SK-N-SH treated with all-trans-retinoic acid at 6 μM for 48 hours (cell line): ENCODE measurements at regions not wholly inside any gene's neighbourhood (a gene's known extent, or its start where the extent isn't known, plus 50 kb on each side); places are given as distances from the start of the nearest gene placed in this dataset.

ENCODE experiments used
- ARNTL ChIP-seq: fragments of 450-650 bp; formaldehyde crosslinking; IDR thresholded peaks from 2 replicates; pipeline ENCODE4 v1.5.0; 2020; ENCODE audit warnings: low read depth, mild to moderate bottlenecking, moderate library complexity, borderline replicate concordance
- BACH2 ChIP-seq: fragments of 250-450 bp; sonication (Bioruptor Pico); IDR thresholded peaks from 2 replicates; pipeline ENCODE4 v1.9.0; 2021; ENCODE audit warnings: mild to moderate bottlenecking, borderline replicate concordance
- CSDC2 ChIP-seq: fragments of 250-450 bp; sonication (Bioruptor Pico); IDR thresholded peaks from 2 replicates; pipeline ENCODE4 v1.5.0; 2020; ENCODE audit warnings: mild to moderate bottlenecking, moderate library complexity
- ISL1 ChIP-seq: fragments of 250-450 bp; sonication (Bioruptor Pico); IDR thresholded peaks from 2 replicates; pipeline ENCODE4 v2.1.2; 2022; ENCODE audit warnings: mild to moderate bottlenecking, moderate library complexity
- PATZ1 ChIP-seq: fragments of 250-450 bp; sonication (Bioruptor Pico); IDR thresholded peaks from 2 replicates; pipeline ENCODE4 v1.8.0; 2020; ENCODE audit warnings: mild to moderate bottlenecking, moderate library complexity, borderline replicate concordance
- POU6F1 ChIP-seq: fragments of 250-450 bp; sonication (Bioruptor Pico); IDR thresholded peaks from 2 replicates; pipeline ENCODE4 v1.8.0; 2021; ENCODE audit warnings: low read depth, mild to moderate bottlenecking, moderate library complexity, borderline replicate concordance
- RARB ChIP-seq: fragments of 250-450 bp; sonication (Bioruptor Pico); IDR thresholded peaks from 2 replicates; pipeline ENCODE4 v1.8.0; 2021; ENCODE audit warnings: mild to moderate bottlenecking, moderate library complexity
- ZFP3 ChIP-seq: fragments of 250-450 bp; sonication (Bioruptor Pico); IDR thresholded peaks from 2 replicates; pipeline ENCODE4 v1.5.0; 2020; ENCODE audit warnings: mild to moderate bottlenecking, moderate library complexity
- ZFP30 ChIP-seq: fragments of 450-650 bp; formaldehyde crosslinking; IDR thresholded peaks from 2 replicates; pipeline ENCODE4 v1.5.0; 2022; ENCODE audit warnings: mild to moderate bottlenecking, moderate library complexity

- TF ChIP-seq ARNTL (CRISPR knock-in tag) (no peak), ZFP30 (CRISPR knock-in tag) (no peak), ISL1 (no peak), RARB (no peak), PATZ1 (CRISPR knock-in tag) (no peak), POU6F1 (CRISPR knock-in tag) (no peak), ZFP3 (CRISPR knock-in tag) (no peak), BACH2 (CRISPR knock-in tag) (no peak), CSDC2 (CRISPR knock-in tag) (no peak)
Observed at GRCh38 chr17:65438708-65439294, 122.6 kb downstream of the AXIN2 start.
